ENCODE measurements at regions not wholly inside any gene's neighbourhood (a gene's known extent, or its start where the extent isn't known, plus 50 kb on each side); places are given as distances from the start of the nearest gene placed in this dataset.
"Not testable (repeated sequence)": the region's sequence is repeated elsewhere in the genome, so short reads cannot be mapped to it uniquely, and the experiment has no call there.

- not testable (repeated sequence) for TF ChIP-seq CTCF (IDR thresholded peaks at IDR 0.05; ENCODE audit: low read length); EZH2 (IDR thresholded peaks at IDR 0.05; ENCODE audit: borderline replicate concordance, low read length)
Measured at GRCh38 chr9:63774369-63775091, 1510.5 kb downstream of the FOXD4L5 start.
